Spleen (tissue), 11 donors: ENCODE measurements at regions not wholly inside any gene's neighbourhood (a gene's known extent, or its start where the extent isn't known, plus 50 kb on each side); places are given as distances from the start of the nearest gene placed in this dataset.
"Not testable (repeated sequence)": the region's sequence is repeated elsewhere in the genome, so short reads cannot be mapped to it uniquely, and the experiment has no call there.

Experiments used
- DNase-seq: peaks from one replicate; pipeline ENCODE4 v3.0.0-alpha.2; 2020
- H3K27ac ChIP-seq, 8 donors: fragments of 200-600 bp; sonication (generic) in 7 of 8; 1 replicate in 4 of 8; 2 replicates in 4 of 8; pipeline versions ENCODE4 v1.5.0 to v1.8.0; 2016 to 2021; ENCODE audit warnings: inconsistent platforms in 4 of 8, mild to moderate bottlenecking in 4 of 8, moderate library complexity in 1 of 8
- H3K27me3 ChIP-seq, 7 donors: fragments of 200-600 bp; sonication (generic) in 6 of 7; replicated peaks in 1 of 7; 1 replicate in 4 of 7; 2 replicates in 3 of 7; pipeline versions ENCODE4 v1.5.0 to v1.8.0; 2016 to 2021; ENCODE audit warnings: inconsistent platforms in 3 of 7, mild to moderate bottlenecking in 1 of 7
- H3K36me3 ChIP-seq, 6 donors: fragments of 200-600 bp; sonication (generic) in 5 of 6; 1 replicate in 4 of 6; 2 replicates in 2 of 6; pipeline versions ENCODE4 v1.5.0 to v1.8.0; 2016 to 2021; ENCODE audit warnings: inconsistent platforms in 2 of 6
- H3K4me1 ChIP-seq, 6 donors: fragments of 200-600 bp; sonication (generic) in 5 of 6; 1 replicate in 3 of 6; 2 replicates in 3 of 6; pipeline versions ENCODE4 v1.5.0 to v1.8.0; 2016 to 2021; ENCODE audit warnings: inconsistent platforms in 3 of 6
- H3K4me3 ChIP-seq, 8 donors: fragments of 200-600 bp; sonication (generic) in 7 of 8; 1 replicate in 4 of 8; 2 replicates in 4 of 8; pipeline versions ENCODE4 v1.5.0 to v1.8.0; 2016 to 2021; ENCODE audit warnings: inconsistent platforms in 4 of 8, mild to moderate bottlenecking in 4 of 8, moderate library complexity in 2 of 8
- H3K9me3 ChIP-seq, 8 donors: fragments of 200-600 bp; sonication (generic) in 7 of 8; 1 replicate in 4 of 8; 2 replicates in 4 of 8; pipeline versions ENCODE4 v1.5.0 to v1.8.0; 2016 to 2021; ENCODE audit warnings: inconsistent platforms in 4 of 8
- POLR2A ChIP-seq, 3 donors: fragments of 450-650 bp; IDR thresholded peaks; one replicate each; pipeline ENCODE4 v1.5.1; 2017; ENCODE audit warnings: antibody characterized with exemption in 3 of 3, mild to moderate bottlenecking in 1 of 3
- POLR2AphosphoS5 ChIP-seq, 3 donors: sonication (generic); formaldehyde crosslinking; IDR thresholded peaks; one replicate each; pipeline ENCODE4 v1.5.1; 2017; ENCODE audit warnings: antibody characterized with exemption in 3 of 3
- WGBS, 5 donors: extraction: QIAGEN DNeasy Blood & Tissue Kit in 3 of 5; methylation state at CpG; one replicate each; pipeline versions ENCODE4 v1.1.5 to v1.1.7; 2013 to 2018; 5-methylcytosine and 5-hydroxymethylcytosine counted together
- intact Hi-C: fragments of 100-400 bp; cut with DNase I; formaldehyde crosslinking; loops from one replicate; pipeline ENCODE4 v1.15.0; 2023; ENCODE audit warnings: low total_unique reads
- TF ChIP-seq, protein P1 (sequence below), 11 experiments: fragments of 200-600 bp in 7 of 11; fragments of 450-650 bp in 4 of 11; sonication (generic) in 4 of 11; IDR thresholded peaks in 8 of 11; conservative IDR thresholded peaks in 3 of 11; 1 replicate in 7 of 11; 2 replicates in 4 of 11; pipeline versions ENCODE4 v1.4.0 to v1.8.0; 2016 to 2021; ENCODE audit warnings: antibody characterized with exemption in 11 of 11, inconsistent platforms in 4 of 11, mild to moderate bottlenecking in 1 of 11
- donor health status: healthy with polysubstance abuse.
- donor health status: DM: no; HTN: no; CAD: no; lungs with moderate emphysema.
- donor health status: DM: no; HTN: no; CAD: no.
- donor health status: Bipolar disorder and iron deficiency.
- donor health status: healthy.
- donor health status: DM: no; HTN: no; CAD: no.
- donor health status: DM: yes; HTN: yes; CAD: no.

DNA sequence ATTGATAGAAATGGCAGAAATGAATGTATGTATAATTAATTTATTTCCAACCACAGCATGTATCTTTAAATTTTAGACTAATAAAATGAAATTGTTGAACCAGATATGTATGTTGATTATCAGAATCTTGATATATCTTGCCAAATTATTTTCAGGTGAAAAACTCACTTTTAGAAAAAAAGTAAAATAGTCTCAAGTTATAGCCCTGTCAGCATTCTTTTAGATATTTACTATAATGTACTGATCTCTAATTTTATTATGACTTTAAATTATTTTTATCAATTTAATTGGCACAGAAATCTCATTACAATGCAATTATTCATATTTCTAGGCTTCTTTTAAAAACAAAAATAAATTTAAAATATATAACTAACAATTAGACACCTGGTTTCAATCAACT, 1990.4 kb upstream of the CDH6 start:
- Histone ChIP-seq H3K27me3 (no peaks in the 10 kb centered on the region), H3K4me3 (no peak overlapping the region), H3K27ac (no peak overlapping the region), H3K36me3 (no peaks in the 10 kb centered on the region), H3K4me1 (no peaks in the 10 kb centered on the region), H3K9me3 (peaks cover 0 to 4% (median 0%) of the 10 kb centered on the region in 8 donors)
- intact Hi-C loops = no loop called here
- DNase-seq = no peak
- TF ChIP-seq POLR2A (IDR thresholded peaks at IDR 0.05) (no peak), POLR2AphosphoS5 (IDR thresholded peaks at IDR 0.05) (no peak)
- TF ChIP-seq, protein P1, sequence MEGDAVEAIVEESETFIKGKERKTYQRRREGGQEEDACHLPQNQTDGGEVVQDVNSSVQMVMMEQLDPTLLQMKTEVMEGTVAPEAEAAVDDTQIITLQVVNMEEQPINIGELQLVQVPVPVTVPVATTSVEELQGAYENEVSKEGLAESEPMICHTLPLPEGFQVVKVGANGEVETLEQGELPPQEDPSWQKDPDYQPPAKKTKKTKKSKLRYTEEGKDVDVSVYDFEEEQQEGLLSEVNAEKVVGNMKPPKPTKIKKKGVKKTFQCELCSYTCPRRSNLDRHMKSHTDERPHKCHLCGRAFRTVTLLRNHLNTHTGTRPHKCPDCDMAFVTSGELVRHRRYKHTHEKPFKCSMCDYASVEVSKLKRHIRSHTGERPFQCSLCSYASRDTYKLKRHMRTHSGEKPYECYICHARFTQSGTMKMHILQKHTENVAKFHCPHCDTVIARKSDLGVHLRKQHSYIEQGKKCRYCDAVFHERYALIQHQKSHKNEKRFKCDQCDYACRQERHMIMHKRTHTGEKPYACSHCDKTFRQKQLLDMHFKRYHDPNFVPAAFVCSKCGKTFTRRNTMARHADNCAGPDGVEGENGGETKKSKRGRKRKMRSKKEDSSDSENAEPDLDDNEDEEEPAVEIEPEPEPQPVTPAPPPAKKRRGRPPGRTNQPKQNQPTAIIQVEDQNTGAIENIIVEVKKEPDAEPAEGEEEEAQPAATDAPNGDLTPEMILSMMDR (IDR thresholded peaks at IDR 0.05 in 8 of 11, conservative IDR thresholded peaks at IDR 0.05 in 3 of 11) = no peak

DNA sequence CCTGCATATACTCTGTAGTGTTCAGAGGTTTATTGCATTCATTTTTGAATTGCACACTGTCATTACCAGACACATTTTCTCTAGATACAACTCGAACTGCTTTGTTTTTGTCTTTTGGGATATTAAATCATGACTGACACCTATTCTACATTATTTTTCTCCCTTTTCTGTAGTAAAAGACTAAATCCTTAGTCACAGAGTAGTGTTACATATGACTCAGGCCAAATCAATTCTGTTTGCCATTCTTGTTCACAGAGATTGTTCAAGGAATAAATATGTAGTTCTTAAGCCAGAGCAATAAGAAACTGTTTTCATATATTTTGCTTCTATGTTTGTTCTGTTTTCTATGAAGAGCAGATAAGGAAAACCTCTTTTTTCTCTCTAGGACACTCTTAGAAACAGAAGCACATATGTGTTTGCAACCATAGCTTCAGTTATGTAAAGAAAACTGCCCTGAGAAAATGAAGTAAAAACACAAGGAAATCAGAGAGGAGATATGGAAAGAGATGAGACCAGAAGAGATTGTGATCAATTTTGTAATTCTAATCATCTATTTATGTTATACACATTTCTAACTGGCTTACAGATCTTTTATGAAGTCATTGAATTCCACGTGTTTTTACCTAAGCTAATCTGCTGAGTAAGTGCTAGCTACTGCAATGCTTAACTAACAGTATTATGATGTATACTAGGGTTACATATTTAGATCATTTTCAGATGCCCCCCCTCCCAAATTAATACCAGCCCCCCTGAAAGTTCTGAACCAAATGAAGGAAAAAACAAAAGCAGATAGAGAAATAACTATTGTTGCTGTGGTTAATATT, 1995.6 kb upstream of the CDH6 start:
- Histone ChIP-seq H3K27me3 (no peaks in the 10 kb centered on the region), H3K27ac (no peak overlapping the region), H3K9me3 (peaks cover 0 to 5% (median 0%) of the 10 kb centered on the region in 8 donors), H3K4me1 (no peaks in the 10 kb centered on the region), H3K4me3 (no peak overlapping the region), H3K36me3 (no peaks in the 10 kb centered on the region)
- 54 to 72% (median 65%) methylated on average over 2 of the region's 2 CpGs for WGBS, 5 donors
- no peak for DNase-seq
- intact Hi-C loops = no loop called here
- TF ChIP-seq, protein P1 (IDR thresholded peaks at IDR 0.05 in 8 of 11, conservative IDR thresholded peaks at IDR 0.05 in 3 of 11) = no peak
- TF ChIP-seq POLR2A (IDR thresholded peaks at IDR 0.05) (no peak), POLR2AphosphoS5 (IDR thresholded peaks at IDR 0.05) (no peak)

DNA sequence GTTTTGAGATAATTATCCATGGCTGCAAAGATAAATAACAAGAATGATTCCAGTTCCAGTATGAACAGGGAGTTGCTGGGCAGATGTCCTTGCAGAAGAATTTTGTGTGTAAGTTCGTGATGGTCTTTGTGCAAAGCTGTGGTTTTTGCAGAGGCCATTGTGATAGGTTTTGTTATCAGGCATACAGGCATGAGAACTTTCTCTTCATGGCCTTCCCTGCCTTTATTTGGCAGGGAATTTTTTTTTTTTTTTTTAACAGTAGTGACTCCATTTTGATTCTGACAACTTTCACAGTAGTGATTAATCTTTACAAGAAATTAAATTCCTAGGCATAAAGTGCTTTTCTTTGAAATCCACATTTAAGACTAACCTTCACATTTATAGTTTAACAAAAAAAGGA, 1999.5 kb upstream of the CDH6 start:
- H3K9me3 ChIP-seq = peaks cover 0 to 9% (median 0%) of the 10 kb centered on the region in 8 donors
- TF ChIP-seq POLR2A (IDR thresholded peaks at IDR 0.05) (no peak), POLR2AphosphoS5 (IDR thresholded peaks at IDR 0.05) (no peak)
- TF ChIP-seq, protein P1 (IDR thresholded peaks at IDR 0.05 in 8 of 11, conservative IDR thresholded peaks at IDR 0.05 in 3 of 11) = no peak
- intact Hi-C loops = no loop called here

DNA sequence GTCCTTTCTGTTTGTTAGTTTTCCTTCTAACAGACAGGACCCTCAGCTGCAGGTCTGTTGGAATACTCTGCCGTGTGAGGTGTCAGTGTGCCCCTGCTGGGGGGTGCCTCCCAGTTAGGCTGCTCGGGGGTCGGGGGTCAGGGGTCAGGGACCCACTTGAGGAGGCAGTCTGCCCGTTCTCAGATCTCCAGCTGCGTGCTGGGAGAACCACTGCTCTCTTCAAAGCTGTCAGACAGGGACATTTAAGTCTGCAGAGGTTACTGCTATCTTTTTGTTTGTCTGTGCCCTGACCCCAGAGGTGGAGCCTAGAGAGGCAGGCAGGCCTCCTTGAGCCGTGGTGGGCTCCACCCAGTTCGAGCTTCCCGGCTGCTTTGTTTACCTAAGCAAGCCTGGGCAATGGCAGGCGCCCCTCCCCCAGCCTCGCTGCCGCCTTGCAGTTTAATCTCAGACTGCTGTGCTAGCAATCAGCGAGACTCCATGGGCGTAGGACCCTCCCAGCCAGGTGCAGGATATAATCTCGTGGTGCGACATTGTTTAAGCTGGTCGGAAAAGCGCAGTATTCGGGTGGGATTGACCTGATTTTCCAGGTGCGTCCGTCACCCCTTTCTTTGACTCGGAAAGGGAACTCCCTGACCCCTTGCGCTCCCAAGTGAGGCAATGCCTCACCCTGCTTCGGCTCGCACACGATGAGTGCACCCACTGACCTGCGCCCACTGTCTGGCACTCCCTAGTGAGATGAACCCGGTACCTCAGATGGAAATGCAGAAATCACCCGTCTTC, 2002.0 kb upstream of the CDH6 start:
- H3K9me3 ChIP-seq, H3K4me3 ChIP-seq, DNase-seq, H3K4me1 ChIP-seq, H3K27ac ChIP-seq, H3K36me3 ChIP-seq, intact Hi-C loops, H3K27me3 ChIP-seq: not testable (repeated sequence)
- WGBS, 5 donors = 76 to 83% (median 81%) methylated on average over 15 to 26 of the region's 28 CpGs

More for the DNA sequence above, 1999.5 kb upstream of the CDH6 start:
- H3K4me3 ChIP-seq = no peak overlapping the region
- H3K4me1 ChIP-seq = no peaks in the 10 kb centered on the region
- no peak for DNase-seq
- WGBS, 5 donors = 47 to 60% (median 55%) methylated on average over 1 of the region's 1 CpG
- H3K27ac ChIP-seq = no peak overlapping the region
- no peaks in the 10 kb centered on the region for H3K36me3 ChIP-seq
- H3K27me3 ChIP-seq = no peaks in the 10 kb centered on the region

DNA sequence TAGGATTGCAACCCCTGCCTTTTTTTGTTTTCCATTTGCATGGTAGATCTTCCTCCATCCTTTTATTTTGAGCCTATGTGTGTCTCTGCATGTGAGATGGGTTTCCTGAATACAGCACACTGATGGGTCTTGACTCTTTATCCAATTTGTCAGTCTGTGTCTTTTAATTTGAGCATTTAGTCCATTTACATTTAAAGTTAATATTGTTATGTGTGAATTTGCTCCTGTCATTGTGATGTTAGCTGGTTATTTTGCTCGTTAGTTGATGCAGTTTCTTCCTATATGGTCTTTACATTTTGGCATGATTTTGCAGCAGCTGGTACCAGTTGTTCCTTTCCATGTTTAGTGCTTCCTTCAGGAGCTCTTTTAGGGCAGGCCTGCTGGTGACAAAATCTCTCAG, 2003.1 kb upstream of the CDH6 start:
- intact Hi-C loops, H3K27ac ChIP-seq, H3K27me3 ChIP-seq, H3K9me3 ChIP-seq, DNase-seq, H3K4me3 ChIP-seq, H3K36me3 ChIP-seq, H3K4me1 ChIP-seq: not testable (repeated sequence)
- 55 to 88% (median 60%) methylated on average over 1 of the region's 1 CpG for WGBS, 5 donors

DNA sequence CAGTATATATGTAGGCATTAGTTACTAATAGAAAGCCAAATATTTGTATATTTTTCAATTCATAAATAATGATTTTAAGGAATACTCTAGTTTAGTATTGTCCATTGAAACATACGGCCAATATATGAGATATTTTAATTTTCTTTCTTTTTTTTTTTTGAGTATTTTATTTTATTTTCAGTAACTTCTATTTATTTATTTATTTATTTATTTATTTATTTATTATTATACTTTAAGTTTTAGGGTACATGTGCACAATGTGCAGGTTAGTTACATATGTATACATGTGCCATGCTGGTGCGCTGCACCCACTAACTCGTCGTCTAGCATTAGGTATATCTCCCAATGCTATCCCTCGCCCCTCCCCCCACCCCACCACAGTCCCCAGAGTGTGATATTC, 2007.1 kb upstream of the CDH6 start:
- H3K9me3 ChIP-seq = peaks cover 0 to 27% (median 8%) of the 10 kb centered on the region in 8 donors
- H3K27me3 ChIP-seq, DNase-seq, H3K27ac ChIP-seq, H3K36me3 ChIP-seq, H3K4me1 ChIP-seq, intact Hi-C loops, H3K4me3 ChIP-seq: not testable (repeated sequence)
- WGBS, 5 donors = 50 to 98% (median 90%) methylated on average over 1 to 5 of the region's 5 CpGs
